Endothelial cell of umbilical vein (primary cell): ENCODE measurements at regions not wholly inside any gene's neighbourhood (a gene's known extent, or its start where the extent isn't known, plus 50 kb on each side); places are given as distances from the start of the nearest gene placed in this dataset.

ENCODE experiments used
- BruUV-seq: library from RNA; stranded (reverse); fragments of 400-500 nt; replicated peaks from 2 replicates; lab custom pipeline; 2021; lab: Mats Ljungman, UMichigan
- CTCF ChIA-PET: fragments of 300-600, 350-600 bp; sonication (Branson Sonifier 250); formaldehyde crosslinking; loops from one replicate; lab custom pipeline; 2021; ENCODE audit warnings: antibody characterized with exemption, inconsistent platforms; lab: Charles Lee
- POLR2A ChIA-PET: fragments of 300-600, 350-600 bp; sonication (Branson Sonifier 250); formaldehyde crosslinking; loops from one replicate; lab custom pipeline; 2021; ENCODE audit warnings: antibody characterized with exemption, inconsistent platforms; lab: Charles Lee
- DNase-seq: peaks from one replicate; pipeline ENCODE4 v3.0.0-alpha.2; 2011; ENCODE audit warnings: low read depth, low spot score
- FAIRE-seq: peaks from 2 replicates; lab custom pipeline; 2011; peaks lifted over from hg19 to GRCh38; lab: Jason Lieb, UNC
- H2AFZ ChIP-seq: 2 replicates; pipeline ENCODE4 v1.6.0; 2012; ENCODE audit warnings: low read depth, low read length, control low read depth, inconsistent platforms
- H3K27ac ChIP-seq: 2 replicates; pipeline ENCODE4 v1.5.1; 2011; ENCODE audit warnings: low read depth, mild to moderate bottlenecking, control low read depth, low read length, moderate library complexity; ENCODE audit not compliant: insufficient read depth
- H3K27me3 ChIP-seq, 2 experiments: 2 replicates each; pipeline versions ENCODE4 v1.6.0 to v1.6.1; 2011; ENCODE audit warnings: low read length in 2 of 2, mixed read lengths in 1 of 2; ENCODE audit not compliant: control insufficient read depth in 2 of 2, insufficient read depth in 2 of 2
- H3K36me3 ChIP-seq, 2 experiments: 2 replicates in 1 of 2; 3 replicates in 1 of 2; pipeline ENCODE4 v1.5.1; 2011; ENCODE audit warnings: low read length in 2 of 2, mild to moderate bottlenecking in 1 of 2, moderate library complexity in 1 of 2; ENCODE audit not compliant: control insufficient read depth in 2 of 2, insufficient read depth in 2 of 2; ENCODE audit errors: extremely low read depth in 1 of 2
- H3K4me1 ChIP-seq: 3 replicates; pipeline ENCODE4 v1.5.1; 2011; ENCODE audit warnings: mild to moderate bottlenecking, low read length; ENCODE audit not compliant: control insufficient read depth, insufficient read depth; ENCODE audit errors: extremely low read depth
- H3K4me2 ChIP-seq: 2 replicates; pipeline ENCODE4 v1.6.1; 2011; ENCODE audit warnings: low read length, control low read depth, mixed read lengths; ENCODE audit not compliant: insufficient read depth
- H3K4me3 ChIP-seq, 3 experiments: fragments of 200-600 bp in 1 of 3; sonication (generic), shearing (Covaris generic) in 1 of 3; replicated peaks in 1 of 3; 2 replicates each; pipeline ENCODE4 v1.5.1; 2011 to 2016; ENCODE audit warnings: control low read depth in 3 of 3, low read length in 3 of 3, mild to moderate bottlenecking in 2 of 3, inconsistent platforms in 1 of 3, low read depth in 1 of 3, moderate library complexity in 1 of 3; ENCODE audit not compliant: insufficient read depth in 1 of 3
- H3K79me2 ChIP-seq: 2 replicates; pipeline ENCODE4 v1.6.0; 2012; ENCODE audit warnings: low read length, inconsistent platforms; ENCODE audit not compliant: control insufficient read depth, insufficient read depth
- H3K9ac ChIP-seq: replicated peaks from 2 replicates; pipeline ENCODE3; 2011; ENCODE audit warnings: low read length, control low read depth; ENCODE audit not compliant: insufficient read depth; ENCODE audit errors: extremely low read depth
- H3K9me1 ChIP-seq: replicated peaks from 3 replicates; pipeline ENCODE4 v1.6.0; 2011; ENCODE audit warnings: mild to moderate bottlenecking, low read length; ENCODE audit not compliant: control insufficient read depth, insufficient read depth; ENCODE audit errors: extremely low read depth
- H3K9me3 ChIP-seq: replicated peaks from 2 replicates; pipeline ENCODE4 v1.5.1; 2012; ENCODE audit warnings: low read length, inconsistent platforms; ENCODE audit not compliant: control insufficient read depth, insufficient read depth
- H4K20me1 ChIP-seq: replicated peaks from 2 replicates; pipeline ENCODE3; 2011; ENCODE audit warnings: mild to moderate bottlenecking, low read length; ENCODE audit not compliant: control insufficient read depth, insufficient read depth; ENCODE audit errors: extremely low read depth
- EZH2 ChIP-seq: IDR thresholded peaks from 2 replicates; pipeline ENCODE4 v1.6.1; 2012; ENCODE audit warnings: borderline replicate concordance, low read depth, mild to moderate bottlenecking, moderate library complexity, low read length, inconsistent platforms; ENCODE audit not compliant: severe bottlenecking
- FOS ChIP-seq: IDR thresholded peaks from 2 replicates; pipeline ENCODE4 v1.6.1; 2011; ENCODE audit warnings: mild to moderate bottlenecking, low read length, moderate library complexity, borderline replicate concordance; ENCODE audit not compliant: insufficient read depth
- GATA2 ChIP-seq: IDR thresholded peaks from 2 replicates; pipeline ENCODE4 v1.7.0; 2011; ENCODE audit warnings: low read depth, mild to moderate bottlenecking, moderate library complexity, mixed read lengths, low read length; ENCODE audit not compliant: insufficient read length, insufficient read depth
- JUN ChIP-seq: IDR thresholded peaks from 2 replicates; pipeline ENCODE4 v1.6.1; 2011; ENCODE audit warnings: borderline replicate concordance, low read depth; ENCODE audit not compliant: insufficient read length, insufficient read depth
- POLR2A ChIP-seq: IDR thresholded peaks from 2 replicates; pipeline ENCODE4 v1.6.1; 2012; ENCODE audit warnings: low read depth, mild to moderate bottlenecking, control low read depth, low read length
- POLR2AphosphoS5 ChIP-seq: IDR thresholded peaks from 2 replicates; pipeline ENCODE4 v1.6.1; 2012; ENCODE audit warnings: low read depth, mild to moderate bottlenecking, control low read depth, low read length, moderate library complexity; ENCODE audit not compliant: insufficient read depth
- dilution Hi-C: fragments of 300-500 bp; cut with MboI; formaldehyde crosslinking; loops from one replicate; pipeline ENCODE4 v1.15.0; 2019; ENCODE audit warnings: low sequenced_read_pairs; ENCODE audit not compliant: extremely low pct_ligation_motif_present
- intact Hi-C: fragments of 100-400 bp; cut with micrococcal nuclease; formaldehyde crosslinking; loops from one replicate; pipeline ENCODE4 v1.10.0; 2022
- TF ChIP-seq, protein P1 (sequence below), 2 donors: IDR thresholded peaks; 1 replicate in 1 of 2; 2 replicates in 1 of 2; pipeline ENCODE4 v1.5.1; 2011; ENCODE audit warnings: low read length in 2 of 2, mild to moderate bottlenecking in 2 of 2, moderate library complexity in 2 of 2, control low read depth in 1 of 2, inconsistent platforms in 1 of 2, low read depth in 1 of 2; ENCODE audit not compliant: insufficient read depth in 1 of 2; ENCODE audit errors: extremely low read depth in 1 of 2

DNA sequence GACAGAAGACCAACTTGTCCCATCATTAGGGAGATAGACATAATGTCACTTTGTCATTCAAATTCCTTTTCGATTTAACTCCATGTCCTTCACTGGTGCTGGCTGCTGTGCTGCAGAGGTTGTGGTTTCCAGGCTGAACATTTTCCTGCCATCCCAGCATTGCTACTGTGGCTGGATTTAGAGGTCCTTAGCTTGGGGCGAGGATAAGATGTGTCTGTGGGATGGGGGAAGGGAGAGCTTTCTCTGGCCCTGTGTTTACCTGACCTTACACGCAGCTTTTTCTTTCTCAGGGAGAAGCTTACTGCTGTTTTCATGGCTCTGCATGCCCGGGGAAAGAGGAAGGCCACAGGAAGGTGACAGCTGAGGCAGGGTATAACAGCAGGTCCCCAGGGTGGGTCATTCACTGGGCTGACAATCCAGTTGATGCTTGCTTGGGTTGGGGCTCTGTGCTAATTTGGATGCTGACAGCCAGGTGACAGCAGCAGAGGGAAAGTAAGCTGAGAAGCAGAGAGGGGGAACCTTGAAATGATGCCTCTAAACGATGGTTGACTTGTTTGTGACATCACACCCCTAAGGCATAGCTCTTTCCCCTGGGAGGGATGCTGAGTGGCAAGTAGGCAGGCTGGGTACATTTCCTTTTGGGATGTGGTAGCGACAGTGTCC is 326.9 kb upstream of the CTNNB1 start:
- Histone ChIP-seq H3K4me1 (peaks cover 3% of the 10 kb centered on the region), H3K9me3 (no peaks in the 10 kb centered on the region), H3K27ac (no peak overlapping the region), H3K27me3 (peaks cover 0 to 7% of the 10 kb centered on the region in 2 experiments), H4K20me1 (no peaks in the 10 kb centered on the region), H3K9ac (no peak overlapping the region), H3K79me2 (no peaks in the 10 kb centered on the region), H3K36me3 (no peaks in the 10 kb centered on the region), H3K4me2 (no peak overlapping the region), H2AFZ (no peak overlapping the region), H3K9me1 (no peaks in the 10 kb centered on the region), H3K4me3 (no peak overlapping the region)
- TF ChIP-seq POLR2AphosphoS5 (no peak), JUN (no peak), FOS (no peak), GATA2 (no peak), EZH2 (no peak), POLR2A (no peak)
- TF ChIP-seq, protein P1, sequence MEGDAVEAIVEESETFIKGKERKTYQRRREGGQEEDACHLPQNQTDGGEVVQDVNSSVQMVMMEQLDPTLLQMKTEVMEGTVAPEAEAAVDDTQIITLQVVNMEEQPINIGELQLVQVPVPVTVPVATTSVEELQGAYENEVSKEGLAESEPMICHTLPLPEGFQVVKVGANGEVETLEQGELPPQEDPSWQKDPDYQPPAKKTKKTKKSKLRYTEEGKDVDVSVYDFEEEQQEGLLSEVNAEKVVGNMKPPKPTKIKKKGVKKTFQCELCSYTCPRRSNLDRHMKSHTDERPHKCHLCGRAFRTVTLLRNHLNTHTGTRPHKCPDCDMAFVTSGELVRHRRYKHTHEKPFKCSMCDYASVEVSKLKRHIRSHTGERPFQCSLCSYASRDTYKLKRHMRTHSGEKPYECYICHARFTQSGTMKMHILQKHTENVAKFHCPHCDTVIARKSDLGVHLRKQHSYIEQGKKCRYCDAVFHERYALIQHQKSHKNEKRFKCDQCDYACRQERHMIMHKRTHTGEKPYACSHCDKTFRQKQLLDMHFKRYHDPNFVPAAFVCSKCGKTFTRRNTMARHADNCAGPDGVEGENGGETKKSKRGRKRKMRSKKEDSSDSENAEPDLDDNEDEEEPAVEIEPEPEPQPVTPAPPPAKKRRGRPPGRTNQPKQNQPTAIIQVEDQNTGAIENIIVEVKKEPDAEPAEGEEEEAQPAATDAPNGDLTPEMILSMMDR (IDR thresholded peaks at IDR 0.05; ENCODE audit: extremely low read depth in 1 of 2, insufficient read depth in 1 of 2, low read depth in 1 of 2, low read length in 2 of 2), result no peak
- POLR2A ChIA-PET, result no interaction called here
- BruUV-seq, result no TSS peak
- dilution Hi-C loops, result no loop called here
- intact Hi-C loops, result no loop called here
- FAIRE-seq, result no peak
- CTCF ChIA-PET, result no interaction called here
- DNase-seq, result no peak
